ENCODE measurements at regions not wholly inside any gene's neighbourhood (a gene's known extent, or its start where the extent isn't known, plus 50 kb on each side); places are given as distances from the start of the nearest gene placed in this dataset.
"Not testable (repeated sequence)": the region's sequence is repeated elsewhere in the genome, so short reads cannot be mapped to it uniquely, and the experiment has no call there.

GRCh38 chr2:129909651-129910418 is 69.6 kb upstream of the RAB6C start:
- DNase-seq, result no peak

DNA sequence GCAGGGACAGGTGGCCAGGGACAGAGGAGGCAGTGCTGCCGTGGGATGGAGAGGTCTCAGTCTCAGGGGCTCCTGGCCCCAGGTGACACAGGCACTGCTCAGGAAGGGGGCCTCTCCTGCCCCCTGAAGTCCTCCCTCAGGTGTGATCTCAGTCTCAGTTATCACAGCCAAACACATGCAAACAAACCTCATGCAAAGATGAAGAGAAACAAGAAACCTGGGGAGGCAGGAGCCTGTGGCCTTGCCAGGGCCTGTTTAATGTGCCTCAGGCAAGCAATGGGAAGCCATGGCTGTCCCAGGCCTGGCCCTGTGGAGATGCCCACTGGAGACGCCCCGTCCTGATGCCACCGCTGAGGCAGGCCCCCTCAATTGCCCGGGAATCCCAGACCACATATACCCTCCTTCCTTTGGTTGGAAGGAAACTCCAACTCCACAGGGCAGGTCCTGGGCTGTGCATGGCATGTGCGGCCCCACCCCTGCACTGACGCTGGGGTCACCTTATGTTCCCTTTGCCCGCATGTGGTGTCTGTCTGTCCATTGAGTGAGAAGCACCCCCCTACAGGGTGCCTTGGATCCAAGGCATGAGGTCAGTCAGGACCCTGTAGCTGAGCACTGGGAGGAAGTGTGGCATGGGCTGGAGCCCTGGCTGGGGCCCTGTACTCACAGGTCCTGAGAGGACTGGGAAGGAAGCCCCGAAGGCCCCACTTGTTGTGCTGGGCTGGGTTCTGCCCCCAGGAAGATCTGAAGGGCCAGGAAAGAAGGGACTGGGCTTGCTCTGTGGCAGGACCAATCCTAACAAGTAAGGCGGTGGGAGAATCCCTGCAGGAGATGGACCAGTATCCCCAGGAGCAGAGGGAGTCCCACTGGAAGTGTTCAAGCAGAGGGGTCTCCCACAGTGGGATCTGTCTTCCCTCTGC is 68.8 kb upstream of the RAB6C start:
- DNase-seq, result no peak

DNA sequence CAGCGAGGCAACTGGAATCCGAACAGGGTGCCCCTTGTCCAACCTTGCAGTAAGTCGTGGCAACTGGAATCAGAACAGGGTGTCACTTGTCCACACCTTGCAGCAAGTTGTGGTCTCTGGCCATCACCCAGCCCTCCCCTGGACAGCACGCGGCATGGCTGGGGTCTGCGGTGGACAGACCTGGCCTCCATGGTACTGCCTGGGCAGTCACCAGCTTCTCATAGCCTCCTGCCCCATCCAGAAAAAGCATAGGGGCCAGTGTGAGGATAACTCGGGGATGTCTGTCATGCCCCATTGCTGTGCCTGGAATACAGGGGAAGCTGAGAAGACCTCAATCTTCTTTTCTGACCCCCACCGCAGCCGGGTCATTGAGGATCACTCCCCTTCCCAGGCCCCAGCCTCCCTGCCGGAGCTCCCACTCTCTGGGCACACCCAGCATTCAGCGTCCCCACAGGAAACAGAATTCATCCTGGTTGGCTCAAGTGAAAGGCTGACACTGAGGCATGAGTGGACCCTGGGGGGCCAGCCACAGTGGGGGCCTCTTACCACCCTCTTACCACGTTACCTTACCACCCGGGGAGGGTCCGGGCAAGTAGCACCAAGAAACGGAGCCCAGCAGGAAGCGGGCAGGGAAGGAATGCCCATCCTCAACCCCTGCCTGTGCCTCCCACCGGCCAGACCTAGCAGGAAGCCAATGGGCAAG is 68.0 kb upstream of the RAB6C start:
- no peak for DNase-seq

- no peak for DNase-seq
These were observed 67.2 kb upstream of the RAB6C start for GRCh38 chr2:129912066-129912820.

GRCh38 chr2:129912871-129913694 is 66.4 kb upstream of the RAB6C start:
- DNase-seq, result no peak

DNA sequence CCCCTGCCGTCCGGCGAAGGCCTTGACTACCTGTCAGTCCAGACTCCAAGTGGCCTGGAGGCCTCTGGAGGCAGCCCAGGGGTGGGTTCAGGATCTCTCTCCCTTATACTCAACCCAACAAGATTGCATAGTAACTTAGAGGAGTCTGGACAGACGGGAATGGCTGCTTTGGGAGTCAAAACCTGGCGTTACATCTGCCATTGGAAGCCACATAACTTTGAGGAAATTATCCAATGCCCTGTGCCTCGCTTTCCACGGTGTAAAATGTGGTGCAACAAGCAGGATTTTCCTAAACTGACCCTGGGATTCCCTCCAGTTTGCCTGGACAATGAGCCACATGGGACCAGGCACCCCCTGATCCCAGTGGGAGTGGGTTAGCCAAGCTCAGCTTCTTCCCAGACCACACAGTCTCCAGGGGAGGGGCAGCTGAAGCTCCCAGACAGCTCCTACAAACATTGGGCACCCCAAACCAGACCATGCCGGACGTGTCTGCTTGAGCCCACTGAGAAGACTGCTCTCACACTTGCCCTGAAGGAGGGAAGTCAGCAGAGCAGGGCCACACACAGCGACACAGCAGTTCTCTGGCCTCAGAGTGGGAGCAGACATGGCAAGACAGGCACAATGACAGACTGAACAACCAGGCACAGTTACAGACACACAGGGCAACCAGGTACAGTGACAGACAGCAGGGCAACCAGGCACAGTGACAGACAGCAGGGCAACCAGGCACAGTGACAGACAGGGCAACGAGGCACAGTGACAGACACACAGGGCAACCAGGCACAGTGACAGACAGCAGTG is 65.6 kb upstream of the RAB6C start:
- no peak for DNase-seq

- DNase-seq, result no peak
These were observed 64.7 kb upstream of the RAB6C start for GRCh38 chr2:129914538-129915302.

- no peak for DNase-seq
These were observed 64.1 kb upstream of the RAB6C start for GRCh38 chr2:129915303-129915840.

- DNase-seq, result no peak
These were observed 60.9 kb upstream of the RAB6C start for GRCh38 chr2:129918604-129919003.

GRCh38 chr2:129922571-129923264 is 56.7 kb upstream of the RAB6C start:
- no peak for DNase-seq

DNA sequence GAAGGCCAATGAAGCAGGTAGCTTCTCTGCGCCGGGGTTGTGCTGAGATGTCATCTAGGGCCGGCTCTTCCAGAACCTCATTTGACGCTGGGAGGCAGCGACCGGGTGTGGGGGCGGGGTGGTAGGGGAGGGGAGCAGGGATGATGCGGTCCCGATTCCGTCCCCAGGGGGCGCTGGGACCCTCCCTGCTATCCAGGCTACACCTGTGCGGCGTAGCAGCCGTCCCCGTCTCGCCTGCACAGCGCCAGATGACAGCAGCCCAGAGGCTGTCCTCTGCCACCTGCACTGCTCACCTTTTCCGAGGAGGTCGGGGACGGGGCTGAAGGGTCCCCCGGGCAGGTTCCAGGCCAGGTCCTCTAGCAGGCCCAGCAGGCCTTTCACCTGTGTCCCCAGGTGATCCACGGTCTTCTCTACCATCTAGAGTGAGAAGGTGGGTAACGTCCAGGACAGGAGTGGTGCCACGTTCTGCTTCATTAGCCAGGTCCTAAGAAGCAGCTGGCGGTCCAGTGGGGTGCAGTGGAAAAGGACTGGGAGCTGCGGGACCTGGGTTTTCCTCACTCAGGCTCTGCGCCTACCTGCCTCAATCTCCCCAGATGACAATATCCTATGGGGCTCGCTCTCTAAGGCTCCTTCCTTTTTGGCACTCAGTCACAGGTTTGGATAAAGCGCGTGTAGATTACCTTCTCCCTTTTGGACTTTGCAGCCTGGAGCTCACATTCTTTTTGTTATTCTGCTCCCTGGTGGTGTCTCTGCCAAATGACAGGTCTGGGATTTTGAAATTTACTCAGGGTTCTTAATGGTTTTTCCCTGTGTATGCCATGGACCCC is 56.0 kb upstream of the RAB6C start:
- DNase-seq, result no peak

GRCh38 chr2:129924115-129924514 is 55.4 kb upstream of the RAB6C start:
- not testable (repeated sequence) for DNase-seq

- DNase-seq, result no peak
These were observed 54.1 kb upstream of the RAB6C start for GRCh38 chr2:129925381-129925780.

GRCh38 chr2:129927696-129928095 is 51.8 kb upstream of the RAB6C start:
- DNase-seq, result no peak

DNA sequence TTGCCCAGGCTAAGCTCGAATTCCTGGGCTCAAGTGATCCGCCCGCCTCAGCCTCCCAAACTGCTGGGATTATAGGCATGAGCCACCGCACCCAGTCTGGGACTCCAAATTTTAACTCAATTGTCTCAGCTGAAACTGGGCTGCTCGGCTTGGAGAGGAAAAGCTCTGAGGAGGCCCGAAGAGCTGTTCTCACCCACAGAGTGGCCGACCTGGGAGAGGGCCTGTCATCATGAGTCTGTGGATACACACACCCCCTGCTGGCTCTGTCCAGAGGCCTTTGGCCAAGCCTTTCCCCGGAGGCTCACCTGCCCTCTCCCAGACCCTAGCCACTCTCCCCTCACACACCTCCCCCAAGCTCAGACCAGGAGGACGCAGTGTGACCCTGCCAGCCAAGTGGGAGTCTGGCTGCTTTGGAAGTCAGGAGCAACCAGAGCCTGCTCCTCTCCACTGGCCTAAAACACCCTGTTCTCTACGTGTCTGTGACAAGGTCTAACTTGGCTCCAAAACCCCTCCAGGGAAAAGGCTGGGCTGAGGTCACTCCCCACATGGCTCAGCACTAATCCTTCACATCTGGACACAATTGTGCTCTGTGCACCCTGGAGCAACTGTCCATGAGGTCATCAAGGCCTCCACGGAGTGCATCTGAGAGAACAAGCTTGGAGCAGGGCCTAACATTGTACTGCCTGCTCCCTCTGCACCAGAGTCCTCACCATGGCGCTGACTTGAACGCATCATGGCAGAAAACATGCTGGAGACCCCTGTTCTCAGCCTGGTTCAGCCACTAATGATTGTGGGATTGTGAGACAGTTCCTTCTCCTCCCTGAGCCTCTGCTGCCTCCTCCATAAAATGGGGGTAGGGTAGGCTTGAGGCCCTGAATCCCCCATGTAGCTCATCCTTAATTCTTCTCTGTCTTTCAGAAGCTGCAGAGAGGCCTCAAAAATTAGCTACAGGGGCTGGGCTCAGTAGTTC is 49.9 kb upstream of the RAB6C start:
- DNase-seq, result no peak
